ENCODE measurements at regions not wholly inside any gene's neighbourhood (a gene's known extent, or its start where the extent isn't known, plus 50 kb on each side); places are given as distances from the start of the nearest gene placed in this dataset.

DNA sequence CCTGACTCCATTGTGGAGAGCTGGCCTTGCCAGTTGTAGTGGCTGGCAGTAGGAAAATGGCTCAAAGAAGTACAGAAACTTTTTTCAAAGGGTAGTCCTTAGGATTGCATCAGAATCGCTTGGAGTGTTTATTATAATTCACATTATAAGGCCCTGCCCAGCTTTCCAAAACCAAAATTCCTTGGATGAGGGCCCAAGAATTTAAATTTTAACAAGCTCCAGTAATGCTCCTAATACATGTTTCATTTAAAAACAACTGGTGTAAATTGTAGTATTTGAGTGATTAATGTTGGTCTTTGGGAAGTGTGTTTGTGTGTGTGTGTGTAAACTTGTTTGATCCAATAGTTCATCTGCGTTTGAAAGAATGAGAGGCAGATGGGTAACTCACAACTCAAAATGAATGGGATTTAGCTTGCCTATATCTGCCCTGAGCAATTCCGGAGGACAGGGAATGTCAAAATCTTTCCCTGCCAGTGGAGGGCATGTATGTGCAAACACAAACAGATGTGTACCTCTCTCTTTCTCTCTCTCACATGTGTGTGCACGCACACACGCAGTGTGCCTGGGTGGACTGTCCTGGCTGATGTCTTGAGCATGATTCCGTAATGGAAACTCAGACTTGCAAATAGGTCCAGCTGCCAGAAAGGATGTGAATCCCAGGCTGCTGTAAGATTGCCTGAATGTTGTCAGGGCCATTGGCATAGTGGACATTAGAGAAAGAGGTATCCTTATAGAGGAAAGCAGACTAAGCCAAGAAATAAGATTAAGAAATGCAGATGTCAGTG, 293.1 kb downstream of the LMX1A start:
- H3K27ac Mint-ChIP-seq (ENCODE audit: unreplicated experiment), result no peak overlapping the region
- H3K27me3 Mint-ChIP-seq (ENCODE audit: unreplicated experiment), result peaks cover 1% of the 10 kb centered on the region
- no peaks in the 10 kb centered on the region for H3K9me3 Mint-ChIP-seq (ENCODE audit: unreplicated experiment)

DNA sequence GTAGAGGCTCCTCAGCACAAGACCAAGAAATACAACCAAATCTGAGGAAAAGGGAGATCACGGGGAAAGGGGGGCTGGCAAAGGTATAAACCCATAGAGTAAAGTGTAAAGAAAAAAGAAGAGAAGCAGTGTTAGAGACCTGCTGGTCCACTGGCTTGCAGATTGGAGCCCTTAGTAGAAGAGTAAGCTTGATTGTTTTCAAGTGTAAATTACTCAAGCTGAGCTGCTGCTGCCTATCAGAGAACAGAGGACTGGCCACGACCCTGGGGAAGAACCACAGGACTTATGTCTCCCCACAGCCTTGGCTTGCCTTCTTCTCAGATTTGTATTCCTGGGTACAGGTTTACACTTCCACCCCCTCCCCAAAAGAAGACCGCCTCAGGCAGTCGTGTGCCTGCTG, 294.2 kb downstream of the LMX1A start:
- H3K9me3 Mint-ChIP-seq (ENCODE audit: unreplicated experiment), result no peaks in the 10 kb centered on the region
- no peak for DNase-seq (ENCODE audit: low spot score)
- no peaks in the 10 kb centered on the region for H3K4me1 Mint-ChIP-seq (ENCODE audit: unreplicated experiment)
- no peak overlapping the region for H3K27ac Mint-ChIP-seq (ENCODE audit: unreplicated experiment)
- no peak overlapping the region for H3K4me3 Mint-ChIP-seq (ENCODE audit: unreplicated experiment)
- H3K27me3 Mint-ChIP-seq (ENCODE audit: unreplicated experiment), result peaks cover 1% of the 10 kb centered on the region
- TF ChIP-seq, protein P1, sequence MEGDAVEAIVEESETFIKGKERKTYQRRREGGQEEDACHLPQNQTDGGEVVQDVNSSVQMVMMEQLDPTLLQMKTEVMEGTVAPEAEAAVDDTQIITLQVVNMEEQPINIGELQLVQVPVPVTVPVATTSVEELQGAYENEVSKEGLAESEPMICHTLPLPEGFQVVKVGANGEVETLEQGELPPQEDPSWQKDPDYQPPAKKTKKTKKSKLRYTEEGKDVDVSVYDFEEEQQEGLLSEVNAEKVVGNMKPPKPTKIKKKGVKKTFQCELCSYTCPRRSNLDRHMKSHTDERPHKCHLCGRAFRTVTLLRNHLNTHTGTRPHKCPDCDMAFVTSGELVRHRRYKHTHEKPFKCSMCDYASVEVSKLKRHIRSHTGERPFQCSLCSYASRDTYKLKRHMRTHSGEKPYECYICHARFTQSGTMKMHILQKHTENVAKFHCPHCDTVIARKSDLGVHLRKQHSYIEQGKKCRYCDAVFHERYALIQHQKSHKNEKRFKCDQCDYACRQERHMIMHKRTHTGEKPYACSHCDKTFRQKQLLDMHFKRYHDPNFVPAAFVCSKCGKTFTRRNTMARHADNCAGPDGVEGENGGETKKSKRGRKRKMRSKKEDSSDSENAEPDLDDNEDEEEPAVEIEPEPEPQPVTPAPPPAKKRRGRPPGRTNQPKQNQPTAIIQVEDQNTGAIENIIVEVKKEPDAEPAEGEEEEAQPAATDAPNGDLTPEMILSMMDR (IDR thresholded peaks at IDR 0.05; ENCODE audit: unreplicated experiment), result no peak
- no peaks in the 10 kb centered on the region for H3K36me3 Mint-ChIP-seq (ENCODE audit: low read depth, unreplicated experiment)

More for the DNA sequence above, 293.1 kb downstream of the LMX1A start:
- Mint-ChIP-seq H3K36me3 (ENCODE audit: low read depth, unreplicated experiment) (no peaks in the 10 kb centered on the region), H3K4me1 (ENCODE audit: unreplicated experiment) (no peaks in the 10 kb centered on the region), H3K4me3 (ENCODE audit: unreplicated experiment) (no peak overlapping the region)
- TF ChIP-seq, protein P1 (IDR thresholded peaks at IDR 0.05; ENCODE audit: unreplicated experiment), result no peak
- no peak for DNase-seq (ENCODE audit: low spot score)

DNA sequence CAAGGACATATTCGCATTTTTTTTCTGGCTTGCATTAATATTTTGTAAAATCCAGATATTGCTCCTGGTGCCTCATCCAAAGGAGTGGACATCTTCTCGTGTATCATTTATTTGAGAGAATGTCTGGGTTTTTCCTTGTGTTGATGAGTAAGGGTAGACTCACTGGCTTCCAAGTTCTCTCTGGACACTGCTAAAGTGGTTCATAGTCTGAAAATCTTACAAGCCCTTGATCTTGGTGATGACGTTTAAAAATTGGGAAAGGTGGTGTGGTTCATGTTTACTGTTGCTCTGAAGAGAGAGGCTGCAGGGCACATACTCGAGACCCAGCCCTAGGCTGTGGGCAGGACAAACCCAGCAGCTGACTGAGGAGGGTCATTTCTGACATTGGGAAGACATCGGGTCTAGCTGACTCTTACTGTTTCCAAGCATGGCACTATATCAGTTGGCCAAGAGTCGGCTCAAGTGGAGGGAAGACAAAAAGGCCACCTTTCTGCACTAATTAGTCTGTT, 296.2 kb downstream of the LMX1A start:
- Mint-ChIP-seq H3K27me3 (ENCODE audit: unreplicated experiment) (peaks cover 1% of the 10 kb centered on the region), H3K4me3 (ENCODE audit: unreplicated experiment) (no peak overlapping the region), H3K9me3 (ENCODE audit: unreplicated experiment) (no peaks in the 10 kb centered on the region), H3K4me1 (ENCODE audit: unreplicated experiment) (no peaks in the 10 kb centered on the region), H3K27ac (ENCODE audit: unreplicated experiment) (no peak overlapping the region), H3K36me3 (ENCODE audit: low read depth, unreplicated experiment) (no peaks in the 10 kb centered on the region)
- TF ChIP-seq, protein P1 (IDR thresholded peaks at IDR 0.05; ENCODE audit: unreplicated experiment), result no peak
- no peak for DNase-seq (ENCODE audit: low spot score)

DNA sequence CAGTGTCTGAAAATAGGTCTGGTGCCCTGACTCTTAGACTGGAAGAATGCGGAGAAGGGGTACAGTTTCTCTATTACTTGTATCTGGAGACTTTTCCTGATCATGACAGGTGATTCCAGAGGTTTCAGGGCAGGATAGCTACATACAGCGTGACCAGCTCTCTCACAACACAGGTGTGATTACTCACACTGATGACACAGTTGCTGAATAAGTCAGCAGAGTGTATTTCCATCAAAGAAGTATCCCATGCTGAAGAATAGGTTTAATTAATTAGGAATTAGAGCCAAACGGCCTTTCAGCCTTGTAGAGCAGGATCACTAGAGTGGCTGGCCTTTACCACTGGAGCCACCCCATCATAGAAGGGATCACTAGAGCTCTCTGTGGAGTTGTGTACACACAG, 298.6 kb downstream of the LMX1A start:
- Mint-ChIP-seq H3K27ac (ENCODE audit: unreplicated experiment) (no peak overlapping the region), H3K36me3 (ENCODE audit: low read depth, unreplicated experiment) (no peaks in the 10 kb centered on the region), H3K9me3 (ENCODE audit: unreplicated experiment) (no peaks in the 10 kb centered on the region), H3K27me3 (ENCODE audit: unreplicated experiment) (peaks cover 1% of the 10 kb centered on the region), H3K4me1 (ENCODE audit: unreplicated experiment) (no peaks in the 10 kb centered on the region), H3K4me3 (ENCODE audit: unreplicated experiment) (no peak overlapping the region)
- TF ChIP-seq, protein P1 (IDR thresholded peaks at IDR 0.05; ENCODE audit: unreplicated experiment), result no peak
- DNase-seq (ENCODE audit: low spot score), result no peak

DNA sequence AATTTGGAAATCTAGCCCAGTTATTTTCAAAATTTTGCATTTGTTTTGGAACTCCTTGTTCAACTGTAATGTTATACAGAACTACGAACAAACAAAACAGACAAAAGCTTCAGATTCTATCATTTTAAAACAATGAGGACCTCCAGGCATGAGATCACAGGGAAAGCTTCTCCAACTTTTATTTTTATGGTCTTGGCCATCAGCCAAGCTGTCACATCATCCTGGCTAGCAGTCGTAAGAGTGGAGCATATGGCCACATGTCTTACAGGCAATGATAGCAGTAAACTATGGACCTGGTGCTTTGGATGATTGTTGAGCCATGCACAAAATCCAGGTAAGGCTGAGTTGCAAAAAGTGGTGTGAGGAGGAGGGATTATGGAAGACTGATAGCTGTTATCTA, 299.6 kb downstream of the LMX1A start:
- Mint-ChIP-seq H3K4me1 (ENCODE audit: unreplicated experiment) (no peaks in the 10 kb centered on the region), H3K9me3 (ENCODE audit: unreplicated experiment) (no peaks in the 10 kb centered on the region), H3K27me3 (ENCODE audit: unreplicated experiment) (no peaks in the 10 kb centered on the region), H3K4me3 (ENCODE audit: unreplicated experiment) (no peak overlapping the region), H3K36me3 (ENCODE audit: low read depth, unreplicated experiment) (no peaks in the 10 kb centered on the region), H3K27ac (ENCODE audit: unreplicated experiment) (no peak overlapping the region)
- TF ChIP-seq, protein P1 (IDR thresholded peaks at IDR 0.05; ENCODE audit: unreplicated experiment), result no peak
- no peak for DNase-seq (ENCODE audit: low spot score)

Data from endothelial cell (in vitro differentiated cells).